ENCODE measurements at regions not wholly inside any gene's neighbourhood (a gene's known extent, or its start where the extent isn't known, plus 50 kb on each side); places are given as distances from the start of the nearest gene placed in this dataset.
A peak's percentile ranks its signal among the peaks of the same experiment; 100 is the strongest.
"Not testable (repeated sequence)": the region's sequence is repeated elsewhere in the genome, so short reads cannot be mapped to it uniquely, and the experiment has no call there.

DNA sequence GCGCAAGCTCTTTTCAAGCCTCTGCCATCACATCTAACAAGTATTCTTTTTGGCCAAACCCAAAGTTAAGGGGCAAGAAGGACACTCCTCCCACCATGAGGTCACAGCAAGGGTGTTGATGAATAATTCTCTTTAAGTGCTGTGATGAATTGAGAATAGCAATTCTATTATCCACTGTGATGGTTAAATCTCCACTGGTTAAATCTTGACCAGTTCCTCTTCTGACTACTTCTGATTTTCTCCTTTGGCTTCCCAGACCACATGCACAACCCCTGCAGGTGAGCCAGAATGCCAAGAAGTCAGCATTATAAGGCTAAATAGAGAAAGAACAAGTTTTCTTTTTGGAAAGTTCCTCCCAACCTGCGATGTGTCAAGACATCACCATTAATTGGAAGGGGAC lies 90.6 kb upstream of the BCL2L14 start:
- DNase-seq, result no peak

GRCh38 chr12:11981121-11981733 lies 89.5 kb upstream of the BCL2L14 start:
- DNase-seq, result no peak

DNA sequence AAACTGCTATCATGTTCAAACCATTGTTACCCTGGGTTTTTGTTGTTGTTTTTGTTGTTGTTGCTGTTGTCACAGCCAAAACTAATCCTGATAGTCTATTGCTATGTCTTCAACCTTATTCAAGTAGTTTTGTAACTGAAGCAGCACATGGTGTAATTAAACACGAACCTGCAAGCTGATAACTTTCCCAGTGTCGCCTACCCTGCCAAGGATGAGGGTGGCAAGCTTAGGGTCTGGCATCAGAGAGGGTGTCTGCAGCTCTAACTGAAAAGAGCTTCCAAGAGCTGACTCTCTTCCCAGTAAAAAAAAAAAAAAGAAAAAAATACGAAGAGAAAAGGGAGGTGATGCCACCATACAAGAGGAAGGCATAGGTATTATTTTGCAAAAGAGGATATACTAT lies 86.3 kb upstream of the BCL2L14 start:
- DNase-seq, result no peak

- DNase-seq, result no peak
Measured at GRCh38 chr12:11986165-11986564, 84.6 kb upstream of the BCL2L14 start.

DNA sequence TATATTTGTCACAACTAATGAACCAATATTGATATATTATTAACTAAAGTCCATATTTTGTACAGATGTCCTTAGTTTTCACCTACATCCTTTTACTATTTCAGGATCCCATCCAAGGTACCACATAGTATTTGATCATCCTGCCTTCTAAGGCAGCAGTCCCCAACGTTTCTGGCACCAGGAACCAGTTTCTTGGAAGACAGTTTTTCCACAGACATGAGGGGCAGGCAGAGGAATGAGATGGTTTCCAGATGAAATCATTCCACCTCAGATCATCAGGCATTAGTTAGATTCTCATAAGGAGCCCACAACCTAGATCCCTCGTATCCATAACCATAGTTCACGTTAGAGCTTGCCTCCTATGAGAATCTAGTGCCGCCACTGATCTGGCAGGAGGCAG lies 82.8 kb upstream of the BCL2L14 start:
- DNase-seq, result no peak

DNA sequence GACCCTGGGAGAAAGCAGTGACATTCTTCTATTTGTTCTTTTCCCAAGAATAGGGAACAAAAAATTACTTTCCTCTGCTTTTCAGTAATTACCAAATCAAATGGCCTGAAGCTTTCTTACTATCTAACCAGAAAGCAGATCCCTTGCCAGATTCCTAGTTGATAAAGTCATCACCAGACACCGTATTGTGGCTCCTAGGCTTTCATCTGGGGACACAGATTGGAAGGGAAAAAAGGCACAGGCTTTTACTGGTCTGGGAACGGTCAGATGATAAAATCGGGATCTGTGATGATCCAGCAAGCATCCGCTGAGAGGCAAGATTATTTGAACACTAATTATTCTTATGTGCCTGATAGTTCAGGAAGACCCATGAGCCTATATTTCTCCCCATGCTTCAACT lies 79.1 kb upstream of the BCL2L14 start:
- no peak for DNase-seq

GRCh38 chr12:11992515-11992914 lies 78.2 kb upstream of the BCL2L14 start:
- no peak for DNase-seq

DNA sequence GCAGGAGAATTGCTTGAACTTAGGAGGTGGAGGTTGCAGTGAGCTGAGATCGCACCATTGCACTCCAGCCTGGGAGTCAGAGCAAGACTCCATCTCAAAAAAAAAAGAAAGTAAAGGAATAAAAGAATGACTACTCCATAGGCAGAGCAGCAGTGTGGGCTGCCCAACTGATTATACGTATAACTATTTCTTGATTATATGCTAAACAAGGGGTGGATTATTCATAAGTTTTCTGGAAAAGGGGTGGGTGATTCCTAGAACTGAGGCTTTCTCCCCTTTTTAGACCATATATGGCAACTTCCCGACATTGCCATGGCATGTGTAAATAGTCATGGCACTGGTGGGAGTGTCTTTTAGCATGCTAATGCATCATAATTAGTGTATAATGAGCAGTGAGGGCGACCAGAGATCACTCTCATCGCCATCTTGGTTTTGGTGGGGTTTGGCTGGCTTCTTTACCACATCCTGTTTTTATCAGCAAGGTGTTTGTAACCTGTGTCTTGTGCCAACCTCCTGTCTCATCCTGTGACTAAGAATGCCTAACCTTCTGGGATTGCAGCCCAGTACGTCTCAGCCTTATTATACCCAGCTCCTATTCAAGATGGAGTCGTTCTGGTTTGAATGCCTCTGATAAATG lies 72.3 kb upstream of the BCL2L14 start:
- DNase-seq, result not testable (repeated sequence)

GRCh38 chr12:11998944-11999315 lies 71.8 kb upstream of the BCL2L14 start:
- no peak for DNase-seq

DNA sequence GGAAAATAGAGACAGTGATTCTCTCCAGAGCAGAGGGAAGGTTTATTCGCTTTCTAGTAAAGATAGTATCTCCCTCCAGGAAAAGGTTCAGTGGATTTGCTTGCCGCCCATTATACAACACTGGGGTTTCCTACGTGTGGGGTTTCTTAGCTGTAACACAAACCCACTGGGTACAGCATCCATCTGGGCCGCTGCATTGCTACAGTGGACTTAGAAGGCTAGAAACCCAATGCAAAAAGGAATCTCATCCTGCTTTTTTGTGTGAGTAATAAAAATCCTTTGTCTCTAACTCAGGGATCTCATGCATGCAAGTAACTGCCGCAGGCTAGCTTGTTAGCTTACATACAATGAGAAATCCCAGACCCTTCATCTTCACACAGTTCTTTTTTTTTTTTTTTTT lies 67.1 kb upstream of the BCL2L14 start:
- DNase-seq, result no peak

DNA sequence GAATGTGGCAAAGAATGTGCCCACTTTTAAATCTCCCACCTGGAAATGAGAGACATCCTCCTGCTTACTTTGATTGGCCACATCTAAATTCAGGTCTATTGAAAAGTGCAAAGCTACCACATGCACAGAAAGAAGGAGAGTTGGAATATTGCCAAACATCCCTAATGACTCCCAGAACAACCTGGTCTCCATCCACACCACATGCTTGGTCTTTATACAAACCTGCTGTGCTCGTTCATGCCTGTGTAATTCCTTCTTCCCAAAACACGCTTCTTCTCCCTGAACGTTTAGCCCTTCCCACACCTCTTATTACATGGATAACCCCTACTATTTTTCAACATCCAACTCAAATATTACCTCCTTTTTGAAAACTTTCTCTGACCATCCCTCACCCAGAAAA lies 66.2 kb upstream of the BCL2L14 start:
- DNase-seq, result no peak

GRCh38 chr12:12007001-12007712 lies 63.6 kb upstream of the BCL2L14 start:
- no peak for DNase-seq

DNA sequence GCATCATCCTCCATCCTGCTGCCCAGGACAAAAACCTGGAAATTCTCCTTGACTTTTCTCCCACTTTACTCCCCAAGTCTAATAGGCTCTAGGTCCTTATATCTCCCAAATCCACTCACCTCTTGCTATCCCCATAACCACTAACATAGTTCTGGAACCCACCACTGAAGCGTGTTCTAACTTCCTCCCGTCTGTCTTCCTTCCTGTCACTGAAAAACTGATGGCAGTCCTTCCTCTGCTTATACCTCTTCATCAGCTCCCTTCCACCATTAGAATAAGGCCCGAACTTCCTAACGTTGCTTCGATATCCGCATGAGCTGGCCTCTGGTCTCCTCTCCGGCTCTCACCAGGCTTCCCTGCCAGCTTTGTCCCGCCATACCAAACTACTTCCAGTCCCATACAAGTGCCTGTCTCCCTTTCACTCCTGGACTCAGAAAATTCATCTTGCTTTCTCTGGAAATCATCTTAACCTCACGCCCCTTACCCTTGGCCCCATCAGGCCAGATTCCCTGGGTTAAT lies 63.0 kb upstream of the BCL2L14 start:
- DNase-seq, result no peak

GRCh38 chr12:12008232-12008850 lies 62.4 kb upstream of the BCL2L14 start:
- DNase-seq, result no peak

DNA sequence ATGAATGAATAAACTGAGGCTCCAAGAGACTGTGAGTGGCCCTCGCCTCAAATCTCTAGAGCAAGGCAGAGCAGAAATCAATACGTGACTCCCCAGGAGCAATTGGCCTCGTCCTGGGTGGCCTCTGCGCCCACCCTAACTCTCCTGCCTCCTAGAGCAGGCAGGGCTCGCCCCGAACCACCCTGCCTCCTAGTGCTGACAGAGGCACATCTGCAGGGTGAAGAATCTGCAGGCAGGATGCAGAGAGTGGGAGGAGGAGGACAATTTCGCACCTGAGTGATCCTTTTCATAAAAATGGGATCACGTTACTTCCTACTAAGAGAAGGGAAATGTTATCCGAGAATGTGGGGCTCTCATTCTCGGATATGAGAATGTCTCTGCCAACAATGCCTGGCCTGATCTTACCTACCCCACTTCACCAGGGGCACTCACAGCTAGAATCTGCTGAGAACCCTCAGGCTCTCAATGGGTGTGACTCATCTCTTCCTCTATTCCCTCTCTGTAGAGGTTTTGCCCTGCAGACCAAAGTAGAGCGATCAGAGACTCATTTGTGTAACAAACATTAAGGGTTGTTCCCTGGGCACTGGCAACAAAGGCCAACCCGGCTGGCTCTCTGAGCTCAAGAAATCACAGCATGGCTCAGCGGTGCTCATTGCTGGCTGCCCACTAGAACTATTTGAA lies 61.7 kb upstream of the BCL2L14 start:
- peak; percentile 28 for DNase-seq

DNA sequence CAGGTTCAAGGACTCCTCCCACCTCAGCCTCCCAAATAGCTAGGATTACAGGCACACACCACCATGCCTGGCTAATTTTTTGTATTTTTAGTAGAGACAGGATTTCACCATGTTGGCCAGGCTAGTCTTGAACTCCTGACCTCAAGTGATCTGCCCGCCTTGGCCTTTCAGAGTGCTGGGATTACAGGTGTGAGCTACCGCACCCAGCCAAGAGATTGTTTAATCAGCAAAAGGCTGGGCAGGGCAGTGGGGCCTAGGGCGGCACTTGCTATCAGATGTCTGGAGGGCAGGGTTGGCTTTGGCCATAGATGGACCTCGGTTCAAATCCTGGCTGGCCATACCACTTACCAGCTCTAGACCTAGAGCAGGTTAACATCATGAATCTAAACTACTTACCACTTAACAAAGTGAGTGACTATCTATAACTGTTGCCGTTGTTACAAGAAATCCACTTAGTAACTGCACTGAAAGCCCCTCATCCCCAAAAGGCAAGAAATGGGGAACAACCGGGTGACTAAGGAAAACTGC lies 60.9 kb upstream of the BCL2L14 start:
- not testable (repeated sequence) for DNase-seq

- peak; percentile 70 for DNase-seq
Measured at GRCh38 chr12:12010277-12011039, 60.3 kb upstream of the BCL2L14 start.

DNA sequence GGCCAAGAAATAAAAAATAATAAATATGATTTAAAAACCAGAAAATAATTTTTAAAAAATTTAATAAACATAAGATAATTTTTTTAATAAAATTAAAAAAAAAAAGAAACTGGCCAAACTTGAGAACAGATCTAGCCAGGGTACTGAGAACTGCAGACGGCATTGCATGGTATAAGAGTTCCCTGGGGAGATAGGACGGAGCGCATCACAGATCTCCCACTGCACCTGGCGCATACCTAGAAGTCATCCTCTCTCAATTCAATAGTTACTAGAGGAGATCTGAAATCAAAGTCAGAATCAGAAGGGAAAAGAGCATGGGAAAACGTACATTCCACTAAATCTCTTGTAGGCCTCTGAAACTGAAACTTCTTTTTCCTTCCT lies 58.9 kb upstream of the BCL2L14 start:
- no peak for DNase-seq

DNA sequence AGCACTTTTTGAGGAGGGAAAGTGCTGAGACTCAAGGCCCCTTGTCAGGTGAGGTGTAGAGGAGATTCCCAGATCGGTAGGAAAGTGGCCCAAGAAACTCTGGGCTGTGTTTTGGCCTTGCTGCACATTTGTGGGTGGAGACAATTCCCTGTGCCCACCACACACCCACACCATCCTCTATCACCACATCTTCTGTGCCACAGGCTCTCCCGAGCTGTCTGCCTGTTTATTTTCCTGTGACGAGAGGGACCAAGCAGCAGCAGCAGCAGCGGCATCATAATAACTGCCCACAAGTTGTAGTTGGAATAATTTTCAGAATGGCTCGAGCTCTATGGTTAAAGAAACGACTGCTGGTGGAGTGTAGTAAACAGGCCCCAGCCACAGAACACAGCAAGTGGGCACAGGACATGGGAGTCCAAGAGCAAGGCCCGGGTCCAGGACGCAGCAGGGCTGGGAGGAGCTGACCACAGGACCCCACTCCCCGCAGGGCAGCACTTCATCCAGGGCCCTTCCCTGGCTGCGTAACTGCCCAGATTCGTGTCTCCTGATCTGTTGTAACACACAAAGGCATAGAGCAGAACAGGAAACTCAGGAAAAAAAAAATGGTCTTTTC lies 55.6 kb upstream of the BCL2L14 start:
- no peak for DNase-seq

DNA sequence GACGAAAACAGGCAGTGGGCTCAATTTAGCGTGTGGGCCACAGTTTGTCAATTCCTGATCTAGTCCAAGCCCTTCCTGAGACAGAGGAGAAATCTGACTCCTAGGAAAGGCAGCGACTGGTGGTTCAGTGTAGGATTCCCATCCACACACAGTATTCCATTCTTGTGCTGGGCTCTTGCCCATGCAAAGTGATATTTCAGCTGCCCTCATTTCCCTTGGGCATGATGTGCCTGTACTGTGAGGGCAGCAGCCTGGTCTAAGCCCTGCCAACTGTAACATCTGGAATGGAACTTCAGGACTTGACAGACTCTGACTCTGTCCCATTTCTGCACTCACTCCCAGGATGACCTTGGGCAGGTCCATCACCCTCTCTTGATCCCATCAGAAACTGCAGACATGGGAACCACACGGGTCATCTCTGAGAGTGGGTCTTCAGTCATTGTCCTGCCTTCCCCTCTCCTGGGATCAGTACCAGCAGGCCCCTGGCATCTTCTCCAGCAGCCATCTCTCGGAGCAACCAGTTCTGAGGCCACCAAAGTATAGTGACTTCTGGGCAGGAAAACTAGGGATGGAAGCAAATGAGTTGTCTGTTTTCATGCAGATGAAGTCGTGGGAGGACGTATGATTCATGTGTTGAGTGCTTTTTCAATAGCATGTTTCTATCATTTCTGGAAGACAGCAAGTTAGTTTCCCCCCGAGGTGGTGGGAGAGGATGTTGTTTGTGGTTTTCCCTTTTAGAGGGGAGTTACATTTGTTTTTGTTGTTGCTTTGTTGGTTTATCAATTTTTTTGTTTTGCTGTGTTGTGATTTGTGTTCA lies 54.2 kb upstream of the BCL2L14 start:
- DNase-seq, result no peak

DNA sequence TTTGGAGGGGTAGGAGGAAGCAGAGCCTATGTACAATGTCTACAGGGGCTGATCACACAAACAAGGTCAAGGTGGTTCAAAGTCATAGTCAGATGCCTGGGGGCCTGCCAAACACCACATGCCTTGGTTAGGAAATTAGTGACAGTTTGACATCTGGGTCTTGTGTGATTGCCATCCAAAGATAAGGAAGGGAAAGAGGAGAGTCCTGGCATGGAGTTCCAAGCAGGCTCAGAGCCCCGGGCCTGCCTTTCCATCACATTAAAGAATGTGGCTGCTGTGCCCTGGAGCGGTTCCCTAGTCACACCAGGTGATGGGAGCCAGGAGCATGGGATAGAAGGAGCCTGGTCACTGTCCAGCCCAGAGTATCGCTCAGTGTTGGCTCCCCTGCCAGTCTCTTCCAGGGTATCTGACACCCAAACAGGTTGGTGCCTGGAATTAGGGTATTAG lies 53.6 kb upstream of the BCL2L14 start:
- DNase-seq, result no peak
